Right lung (tissue), 2 donors: ENCODE measurements at regions not wholly inside any gene's neighbourhood (a gene's known extent, or its start where the extent isn't known, plus 50 kb on each side); places are given as distances from the start of the nearest gene placed in this dataset.
A peak's percentile ranks its signal among the peaks of the same experiment; 100 is the strongest.
"Not testable (repeated sequence)": the region's sequence is repeated elsewhere in the genome, so short reads cannot be mapped to it uniquely, and the experiment has no call there.

ENCODE experiments used
- DNase-seq, 2 donors: peaks; one replicate each; pipeline ENCODE4 v3.0.0-alpha.2; 2013

DNA sequence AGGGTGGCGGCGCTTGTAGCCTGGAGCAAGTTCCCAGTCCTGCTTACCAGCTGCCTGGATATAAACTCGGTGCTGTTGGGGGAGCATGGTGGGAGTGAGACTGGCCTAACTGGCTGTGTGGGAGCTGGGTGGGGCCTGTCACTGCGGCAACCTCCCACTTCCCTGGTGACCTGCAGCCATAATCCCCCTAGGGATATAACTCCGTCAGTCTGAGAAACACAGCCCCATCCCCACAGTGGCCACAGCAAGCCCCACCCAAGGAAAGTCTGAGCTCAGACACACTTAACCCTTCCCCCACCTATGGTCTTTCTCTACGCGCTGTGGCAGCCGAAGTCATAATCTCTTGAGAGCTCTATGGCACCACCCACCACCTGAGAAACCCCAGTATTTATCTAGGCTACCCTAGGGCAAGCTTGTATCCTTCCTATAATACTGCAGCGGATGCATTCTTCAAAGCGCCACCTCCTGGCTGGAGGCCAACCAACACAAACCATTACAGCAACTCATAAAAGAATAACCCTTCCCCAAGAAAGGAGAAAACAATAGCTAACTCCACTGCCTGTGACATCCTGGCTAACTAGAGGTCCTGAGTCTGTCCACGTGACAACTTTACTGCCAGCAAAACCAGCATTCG lies 57.4 kb downstream of the ZNF648 start:
- no peak for DNase-seq

DNA sequence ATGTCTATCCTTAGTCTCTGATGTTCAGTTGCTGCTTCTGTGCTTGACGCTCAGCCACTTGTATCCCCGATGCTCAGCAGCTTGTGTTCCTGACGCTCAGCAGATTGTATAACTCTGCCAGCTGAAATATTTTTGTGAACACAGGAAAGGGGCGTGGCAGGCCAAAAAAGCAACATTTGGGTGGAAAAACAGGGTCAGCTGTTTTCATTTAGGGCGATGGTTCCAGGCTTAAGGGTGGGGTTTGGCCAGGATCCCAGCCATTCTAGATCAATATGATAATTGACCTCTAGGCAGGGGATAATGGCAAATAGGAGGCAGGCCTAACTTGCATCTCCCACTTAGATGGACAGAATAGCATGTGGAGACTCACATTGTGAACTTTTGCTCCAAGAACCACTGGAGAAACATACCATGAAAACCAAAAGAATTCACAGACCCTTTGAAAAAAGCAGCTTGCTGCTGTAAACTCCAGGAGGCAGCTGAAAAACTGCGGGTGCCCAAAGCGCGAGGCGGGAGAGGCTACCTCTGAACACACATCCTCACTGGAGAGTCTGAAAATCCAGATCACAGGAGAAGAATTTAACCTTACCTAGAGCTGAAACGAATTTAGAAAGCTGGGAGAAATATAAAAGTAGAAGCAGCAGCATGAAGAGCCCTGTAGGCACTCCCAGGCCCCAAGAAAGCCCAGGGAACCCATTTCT lies 58.3 kb downstream of the ZNF648 start:
- DNase-seq = no peak

DNA sequence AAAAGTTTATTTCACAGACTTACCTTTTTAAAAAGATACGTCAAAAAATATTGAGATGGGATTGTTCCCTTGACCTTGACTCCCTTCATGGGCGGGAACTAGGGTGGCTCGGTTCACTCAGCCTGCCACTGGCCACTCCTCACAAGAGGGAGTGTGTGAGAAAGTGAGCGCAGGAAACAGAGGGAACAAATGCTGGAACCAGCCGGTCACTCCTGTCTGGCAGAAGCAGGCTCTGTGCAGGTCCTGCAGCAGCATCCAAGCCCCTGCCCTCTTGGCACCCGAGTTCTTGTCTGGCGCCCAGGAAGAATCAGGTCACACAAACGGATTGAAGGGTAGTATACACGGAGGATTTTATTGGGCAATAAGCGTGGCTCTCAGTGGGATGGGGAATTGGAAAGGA lies 58.9 kb downstream of the ZNF648 start:
- no peak for DNase-seq

DNA sequence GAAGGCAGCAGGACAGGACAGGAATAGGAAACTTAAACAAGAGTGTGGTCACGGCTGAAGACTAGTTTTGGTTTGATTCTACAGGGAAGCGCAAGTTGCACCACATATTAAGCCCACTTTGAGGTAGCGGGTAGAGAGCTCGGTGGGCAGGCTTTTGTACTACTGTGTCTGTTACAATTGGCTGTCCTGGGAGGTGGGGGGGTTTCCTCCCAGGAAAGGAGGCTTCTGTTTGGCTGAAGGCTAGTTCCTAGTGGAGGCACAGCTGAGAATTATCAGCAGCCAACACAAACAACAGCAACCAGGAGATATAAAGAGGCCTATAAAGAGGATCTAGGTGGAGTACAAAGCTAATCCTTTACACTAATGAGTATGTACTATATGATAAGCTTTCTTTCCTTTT lies 62.7 kb downstream of the ZNF648 start:
- DNase-seq = no peak

DNA sequence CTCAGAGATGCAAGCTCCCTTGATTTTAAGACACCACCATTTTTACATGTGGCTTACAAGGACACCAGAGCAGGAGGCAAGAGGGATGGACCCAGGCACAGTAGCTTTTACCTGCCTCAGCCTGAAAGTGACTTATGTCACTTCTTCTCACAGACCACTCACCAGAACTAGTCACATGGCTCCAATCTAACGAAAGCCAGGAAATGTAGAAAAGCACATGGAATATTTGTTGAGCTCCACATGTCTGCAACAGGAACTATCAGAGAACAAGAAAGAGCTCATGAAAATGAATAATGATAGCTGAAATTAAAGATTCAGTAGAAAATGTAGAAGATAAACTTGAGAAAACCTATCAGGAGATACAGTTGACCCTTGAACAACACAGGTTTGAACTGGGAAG lies 69.4 kb downstream of the ZNF648 start:
- no peak for DNase-seq

DNA sequence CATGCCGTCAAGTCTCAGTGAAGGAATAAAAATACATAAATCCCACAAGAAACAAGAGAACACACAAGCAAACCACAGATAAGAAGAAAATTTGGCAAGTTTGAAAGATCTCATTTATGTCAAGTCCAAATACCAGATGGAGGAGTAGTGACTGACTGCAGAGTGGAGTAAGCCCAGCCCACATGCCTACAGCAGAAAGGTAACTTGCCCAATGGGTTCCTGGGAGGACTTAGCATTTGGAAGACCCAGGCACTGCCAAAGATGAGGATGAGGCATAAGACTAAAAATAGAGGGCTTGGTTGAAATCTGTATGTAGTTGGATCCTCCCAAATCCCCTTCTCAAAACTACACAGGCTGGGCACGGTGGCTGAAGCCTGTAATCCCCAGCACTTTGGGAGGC lies 70.8 kb downstream of the ZNF648 start:
- no peak for DNase-seq

DNA sequence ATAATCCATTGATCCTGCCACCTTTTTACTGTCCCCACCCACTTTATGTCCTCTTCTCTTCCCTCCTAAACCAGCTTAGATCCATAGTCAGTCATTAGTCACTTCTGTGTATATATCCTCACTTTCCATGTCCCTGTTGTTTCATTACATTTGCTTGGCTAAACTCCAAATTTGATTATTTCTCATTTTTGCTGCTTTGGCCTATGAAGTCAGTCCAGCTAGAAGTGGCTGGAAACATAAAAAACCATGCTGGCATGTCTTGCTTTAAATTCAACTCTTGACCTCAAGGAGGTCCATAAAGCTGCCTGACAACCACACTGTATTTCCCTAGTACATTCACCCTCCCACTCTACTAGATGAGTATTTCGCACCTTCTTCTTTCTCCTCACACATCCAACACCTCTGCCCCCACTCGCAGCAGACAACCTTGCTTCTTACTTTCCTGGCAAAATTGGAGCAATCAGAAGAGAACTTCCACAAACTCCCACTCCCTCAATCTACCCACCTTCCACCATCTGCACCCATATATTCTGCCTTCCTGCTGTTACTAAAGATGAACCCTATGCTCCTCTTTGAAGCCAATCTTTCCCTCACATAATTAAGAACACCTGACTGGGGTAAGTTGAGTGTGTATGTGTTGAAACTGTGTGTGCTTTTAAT lies 72.1 kb downstream of the ZNF648 start:
- DNase-seq = peak in 1 of 2 donors; percentile 21

DNA sequence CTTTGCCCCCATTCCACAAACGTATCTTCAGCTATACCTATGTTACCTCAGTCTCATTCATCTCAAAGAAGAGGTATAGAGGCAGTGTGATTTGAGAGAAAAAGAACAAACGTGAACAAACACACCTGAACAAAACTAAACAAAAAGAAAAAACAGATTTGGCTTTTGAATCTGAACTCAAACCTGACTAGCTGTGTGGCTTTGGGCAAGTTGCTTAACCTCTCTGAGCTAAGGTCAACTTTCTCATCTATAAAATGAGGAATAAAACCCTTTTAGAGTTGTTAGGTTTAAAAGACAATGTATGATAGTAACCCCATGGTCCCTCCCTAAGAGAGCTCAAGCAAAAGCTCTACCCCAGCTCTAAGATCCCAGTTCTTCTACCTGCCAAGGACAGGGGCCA lies 73.5 kb downstream of the ZNF648 start:
- no peak for DNase-seq

DNA sequence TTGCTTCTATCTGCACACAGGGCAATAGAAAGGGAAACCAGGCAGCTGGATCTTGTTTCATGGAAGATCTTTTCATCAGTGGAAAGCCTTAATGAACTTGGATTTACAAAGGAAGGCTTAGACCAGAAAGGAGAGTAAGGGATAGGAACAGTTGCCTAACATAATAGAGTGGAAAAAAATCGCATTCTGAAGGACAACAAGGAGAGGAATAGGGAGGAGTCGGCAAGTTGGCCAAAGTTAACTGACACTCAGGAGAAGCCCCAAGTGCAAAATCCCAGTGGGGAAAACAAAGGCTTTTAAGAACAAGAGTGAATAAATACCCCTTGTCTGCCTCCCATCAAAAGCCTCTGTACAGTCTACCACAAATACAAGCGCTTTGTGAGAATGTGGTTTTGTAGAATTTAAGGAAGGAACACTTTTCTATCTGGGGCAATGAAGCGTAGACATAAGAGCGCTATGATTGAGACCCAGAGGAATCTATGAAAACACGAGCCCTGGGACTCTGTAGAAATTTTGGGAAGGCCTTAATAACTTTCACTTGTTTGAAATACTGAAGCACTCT lies 74.1 kb downstream of the ZNF648 start:
- DNase-seq = no peak

DNA sequence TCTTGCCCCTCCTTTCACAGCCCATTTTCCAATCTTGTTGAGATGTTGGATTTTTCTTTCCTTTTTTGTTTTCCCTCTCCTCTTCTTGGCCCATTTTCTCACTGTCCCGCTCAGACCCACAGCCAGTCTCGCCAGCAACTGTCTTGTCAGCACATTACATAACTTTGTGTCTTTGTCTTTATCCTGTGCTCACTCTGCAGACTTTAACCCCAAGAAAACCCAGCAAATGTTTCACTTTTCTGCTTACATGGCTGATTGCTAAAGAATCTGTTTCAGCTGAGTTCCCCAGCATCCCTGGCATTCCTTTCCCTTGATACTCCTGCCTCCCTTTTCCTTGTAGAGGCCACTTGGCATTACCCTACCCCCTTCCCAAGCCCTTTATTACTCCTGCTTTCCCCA lies 74.6 kb downstream of the ZNF648 start:
- no peak for DNase-seq

DNA sequence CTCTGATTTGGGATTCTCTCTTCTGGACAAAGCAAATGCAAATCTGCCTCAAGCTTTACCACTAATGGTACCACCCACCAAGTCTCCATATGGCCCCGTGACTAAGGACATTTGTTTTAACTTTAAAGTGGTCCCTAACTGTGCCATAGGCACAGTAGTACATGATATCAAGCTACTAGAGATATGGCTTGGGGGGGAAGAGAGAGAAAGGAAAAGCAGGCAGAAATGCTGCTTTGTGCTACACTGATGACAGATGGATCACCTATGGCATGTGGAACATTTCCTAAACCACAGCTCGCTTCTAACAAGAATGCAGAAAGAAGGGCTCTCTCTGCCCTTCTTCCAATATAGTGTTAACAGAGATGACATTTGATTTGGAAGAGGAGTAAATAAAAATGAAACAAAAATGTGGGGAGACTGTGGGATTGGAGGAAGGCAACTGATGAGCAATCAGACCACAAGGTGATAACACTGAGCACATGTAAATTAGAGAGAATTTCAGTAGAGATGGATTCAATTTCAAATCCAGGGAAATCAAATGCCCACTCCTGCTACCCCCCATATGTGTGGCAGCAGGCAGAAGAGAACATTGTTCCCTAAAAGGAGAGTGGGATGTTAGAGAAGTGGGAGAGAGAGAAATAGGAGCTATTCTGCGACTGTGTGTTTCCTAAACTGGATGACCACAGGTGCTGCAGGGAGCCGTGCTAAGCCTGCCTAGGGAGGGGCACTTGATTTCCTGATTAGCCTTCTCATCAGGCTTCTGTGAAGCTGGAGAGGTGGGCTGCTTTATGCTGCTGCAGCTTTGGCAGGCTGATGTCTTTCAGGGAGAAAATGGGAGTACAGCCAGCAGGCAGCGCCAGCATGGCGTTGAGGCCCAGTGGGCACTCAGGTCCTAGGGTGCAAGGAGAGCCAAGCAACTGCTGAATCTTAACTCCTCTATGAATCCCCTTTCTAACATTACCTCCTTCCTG lies 75.3 kb downstream of the ZNF648 start:
- DNase-seq = no peak

DNA sequence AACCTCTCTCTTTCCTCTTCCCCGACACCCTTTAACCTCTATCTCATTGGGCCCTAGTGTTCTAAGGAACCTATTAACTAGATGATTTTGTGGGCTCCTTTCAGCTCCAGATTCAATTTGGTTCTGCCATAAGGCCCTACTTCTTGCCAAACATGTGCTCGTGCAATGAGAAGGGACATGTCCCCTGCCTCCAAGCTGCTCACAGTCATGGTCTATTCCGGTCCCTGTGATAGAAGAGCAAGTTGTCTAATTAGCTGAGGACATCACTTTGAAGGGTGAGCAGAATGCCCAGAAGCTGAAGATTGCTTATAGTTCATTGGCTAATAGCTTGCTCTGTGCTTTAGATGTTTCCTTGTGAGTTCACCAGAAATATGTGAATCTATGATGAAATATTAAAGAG lies 76.2 kb downstream of the ZNF648 start:
- DNase-seq = no peak

DNA sequence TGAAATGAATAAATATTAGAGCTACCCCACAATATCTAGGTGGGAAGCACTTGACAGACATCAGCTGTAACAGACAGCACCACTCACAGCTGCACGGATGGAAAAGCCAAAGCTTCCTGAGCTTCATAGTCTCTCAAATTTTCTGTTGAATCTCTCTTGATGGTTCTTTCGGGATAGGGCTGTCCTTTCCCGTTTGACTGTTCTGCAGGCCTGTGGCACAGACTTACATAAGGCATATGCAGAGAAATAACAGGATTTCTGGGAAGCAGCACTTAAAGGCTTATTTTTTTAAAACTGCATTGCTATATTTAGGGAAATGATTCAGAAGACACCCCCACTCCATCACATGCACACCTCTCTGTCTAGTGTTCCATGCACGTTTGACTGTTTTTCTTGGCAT lies 77.5 kb downstream of the ZNF648 start:
- no peak for DNase-seq

DNA sequence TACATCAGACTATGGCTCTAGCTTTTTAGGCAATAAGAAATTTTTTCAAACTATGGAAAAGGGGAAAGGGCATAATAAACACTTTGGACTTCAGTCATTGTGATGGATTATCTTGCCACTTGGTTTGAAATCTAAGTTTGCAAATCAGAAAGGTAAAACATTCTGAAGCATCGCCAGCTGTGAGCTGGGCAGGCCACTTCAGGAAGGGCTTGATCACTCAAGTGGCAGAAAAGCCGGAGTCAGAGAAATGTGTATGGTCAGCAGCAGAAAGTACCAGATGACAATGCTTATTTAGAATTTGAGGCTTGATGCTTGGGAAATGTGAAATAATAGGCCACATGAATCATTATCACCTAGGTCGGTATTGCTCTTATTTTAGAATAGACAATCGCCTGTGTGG lies 79.7 kb downstream of the ZNF648 start:
- no peak for DNase-seq

DNA sequence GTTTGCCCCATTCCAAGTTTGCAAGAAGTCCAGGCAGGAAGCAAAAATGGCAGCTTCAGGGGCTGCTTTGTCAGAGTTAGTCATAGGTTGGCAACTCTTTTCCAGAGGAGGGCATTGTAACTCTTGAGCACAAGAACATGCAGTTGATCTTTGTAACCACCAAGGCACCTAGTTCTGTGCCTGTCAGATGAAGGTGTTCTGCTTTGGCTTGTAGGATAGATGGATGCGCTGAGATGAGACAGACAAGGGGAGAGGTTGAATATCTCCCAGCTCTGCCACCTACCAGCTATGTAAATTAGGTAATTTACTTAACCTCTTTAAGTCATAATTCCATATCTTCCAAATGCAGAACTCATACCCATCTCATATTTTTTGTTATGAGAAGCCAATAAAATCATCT lies 89.3 kb downstream of the ZNF648 start:
- no peak for DNase-seq

DNA sequence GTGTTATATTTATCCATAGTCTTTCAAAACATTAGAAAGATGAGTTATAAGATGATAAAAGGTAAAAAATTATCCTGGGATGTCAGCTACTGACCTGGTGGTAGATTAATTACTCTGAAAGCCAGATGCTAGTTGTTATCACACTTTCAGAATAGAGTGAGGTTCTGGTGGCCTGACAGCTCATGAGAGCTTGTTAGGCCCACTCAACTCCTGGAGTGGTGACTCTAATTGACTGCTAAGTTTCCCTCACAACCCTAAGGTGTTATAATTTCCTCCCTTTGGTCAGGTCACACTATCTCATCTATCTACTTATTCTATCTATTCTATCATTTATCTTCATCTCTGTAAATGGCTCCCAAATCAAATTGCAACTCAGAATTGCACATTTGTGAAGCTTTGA lies 90.1 kb downstream of the ZNF648 start:
- no peak for DNase-seq

DNA sequence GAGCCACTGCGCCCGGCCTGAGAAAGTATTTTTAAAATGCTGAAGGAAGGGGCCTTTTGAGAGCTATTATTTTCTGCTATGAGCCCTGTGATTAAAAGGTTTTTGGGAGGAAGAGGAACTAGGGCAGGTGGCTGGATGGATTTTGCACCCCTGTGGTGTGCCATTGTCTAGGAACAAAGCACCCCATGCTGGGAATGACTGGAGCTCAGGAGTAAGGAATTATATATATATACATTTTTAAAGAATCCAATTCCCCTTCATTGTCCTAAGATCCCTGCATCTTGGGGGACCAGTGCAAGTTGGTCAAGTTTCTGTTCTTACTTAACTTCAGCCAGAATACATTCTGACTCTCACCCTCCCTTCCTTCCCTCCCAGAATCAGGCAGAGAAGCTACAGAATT lies 91.6 kb downstream of the ZNF648 start:
- DNase-seq = no peak

DNA sequence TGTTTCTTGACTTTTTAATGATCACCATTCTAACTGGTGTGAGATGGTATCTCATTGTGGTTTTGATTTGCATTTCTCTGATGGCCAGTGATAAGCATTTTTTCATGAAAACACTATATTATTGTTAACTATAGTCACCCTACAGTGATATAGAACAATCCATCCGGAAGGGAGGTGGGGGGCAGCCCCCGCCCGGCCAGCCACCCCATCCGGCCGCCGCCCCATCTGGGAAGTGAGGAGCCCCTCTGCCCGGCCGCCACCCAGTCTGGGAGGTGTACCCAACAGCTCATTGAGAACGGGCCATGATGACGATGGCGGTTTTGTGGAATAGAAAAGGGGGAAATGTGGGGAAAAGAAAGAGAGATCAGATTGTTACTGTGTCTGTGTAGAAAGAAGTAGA lies 106.8 kb downstream of the ZNF648 start:
- DNase-seq = not testable (repeated sequence)

DNA sequence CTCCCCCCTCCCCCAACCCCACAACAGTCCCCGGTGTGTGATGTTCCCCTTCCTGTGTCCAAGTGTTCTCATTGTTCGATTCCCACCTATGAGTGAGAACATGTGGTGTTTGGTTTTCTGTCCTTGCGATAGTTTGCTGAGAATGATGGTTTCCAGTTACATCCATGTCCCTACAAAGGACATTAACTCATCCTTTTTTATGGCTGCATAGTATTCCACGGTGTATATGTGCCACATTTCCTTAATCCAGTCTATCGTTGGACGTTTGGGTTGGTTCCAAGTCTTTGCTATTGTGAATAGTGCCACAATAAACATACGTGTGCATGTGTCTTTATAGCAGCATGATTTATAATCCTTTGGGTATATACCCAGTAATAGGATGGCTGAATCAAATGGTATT lies 107.3 kb downstream of the ZNF648 start:
- DNase-seq = not testable (repeated sequence)

DNA sequence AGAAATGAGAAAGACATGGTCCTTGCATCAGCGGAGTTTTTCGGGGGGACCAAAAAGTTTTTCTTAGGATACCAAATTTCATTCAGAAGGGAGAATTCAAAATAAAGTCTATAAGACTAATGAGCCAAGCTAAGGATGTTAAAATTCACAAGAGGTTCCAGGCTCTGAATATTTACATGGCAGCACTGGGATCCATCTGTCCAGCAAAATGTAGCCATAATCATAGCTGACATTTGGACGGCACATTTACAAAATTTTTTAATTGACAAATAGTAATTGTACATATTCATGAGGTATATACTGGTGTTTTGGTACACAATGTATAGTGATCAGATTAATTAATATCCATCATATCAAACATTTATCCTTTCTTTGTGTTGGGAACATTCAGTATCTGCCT lies 107.9 kb downstream of the ZNF648 start:
- DNase-seq = no peak

DNA sequence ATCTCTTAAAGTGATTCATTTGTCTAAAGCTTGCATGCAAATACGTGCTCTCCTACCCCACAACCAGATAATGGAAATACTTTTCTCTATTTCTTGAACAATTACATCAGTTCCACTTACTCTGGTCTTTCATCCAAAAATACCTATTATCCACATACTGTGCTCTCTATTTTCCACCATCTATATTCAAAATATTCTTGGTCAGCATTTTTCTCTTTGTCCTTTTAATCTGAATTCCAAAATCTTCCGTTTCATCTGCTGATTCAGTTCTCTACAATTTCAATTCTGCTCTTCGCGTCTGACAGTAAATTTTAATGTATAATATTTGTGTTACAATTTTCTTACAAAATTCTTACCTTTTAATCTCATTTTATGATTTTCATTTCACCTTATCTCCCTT lies 110.3 kb downstream of the ZNF648 start:
- no peak for DNase-seq

DNA sequence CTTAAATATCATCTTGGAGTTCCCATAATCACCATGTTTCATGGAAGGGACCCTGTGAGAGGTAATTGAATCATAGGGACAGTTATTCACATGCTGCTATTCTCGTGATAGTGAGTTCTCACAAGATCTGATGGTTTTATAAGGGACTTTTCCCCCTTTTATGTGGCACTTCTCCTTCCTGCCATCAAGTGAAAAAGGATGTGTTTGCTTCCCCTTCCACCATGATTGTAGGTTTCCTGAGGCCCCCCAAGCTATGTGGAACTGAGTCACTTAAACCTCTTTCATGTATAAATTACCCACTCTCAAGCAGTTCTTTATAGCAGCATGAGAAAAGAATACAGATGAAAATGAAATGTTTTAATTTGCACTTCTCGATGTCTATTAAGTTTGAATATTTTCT lies 112.0 kb downstream of the ZNF648 start:
- DNase-seq = no peak
